Ishikawa (cell line): ENCODE measurements at regions not wholly inside any gene's neighbourhood (a gene's known extent, or its start where the extent isn't known, plus 50 kb on each side); places are given as distances from the start of the nearest gene placed in this dataset.

Experiments used
- CEBPB ChIP-seq: IDR thresholded peaks from 2 replicates; pipeline ENCODE4 v1.6.1; 2012
- CREB1 ChIP-seq: IDR thresholded peaks from 2 replicates; pipeline ENCODE4 v1.6.1; 2012; ENCODE audit warnings: low read depth
- EGR1 ChIP-seq: IDR thresholded peaks from 2 replicates; pipeline ENCODE4 v1.6.1; 2012
- EP300 ChIP-seq: IDR thresholded peaks from 2 replicates; pipeline ENCODE4 v1.6.1; 2012; ENCODE audit warnings: borderline replicate concordance
- FOXM1 ChIP-seq: IDR thresholded peaks from 2 replicates; pipeline ENCODE4 v1.6.1; 2012; ENCODE audit warnings: low read depth, borderline replicate concordance
- NFIC ChIP-seq: IDR thresholded peaks from 2 replicates; pipeline ENCODE4 v1.6.1; 2012
- RAD21 ChIP-seq: IDR thresholded peaks from 2 replicates; pipeline ENCODE4 v1.6.1; 2012; ENCODE audit warnings: low read depth
- TAF1 ChIP-seq: IDR thresholded peaks from 2 replicates; pipeline ENCODE4 v1.6.1; 2012; ENCODE audit warnings: low read depth, mild to moderate bottlenecking
- TCF12 ChIP-seq: IDR thresholded peaks from 2 replicates; pipeline ENCODE4 v1.6.1; 2012; ENCODE audit warnings: low read depth
- TEAD4 ChIP-seq: IDR thresholded peaks from 2 replicates; pipeline ENCODE4 v1.6.1; 2012
- YY1 ChIP-seq: IDR thresholded peaks from 2 replicates; pipeline ENCODE4 v1.6.1; 2012; ENCODE audit warnings: low read depth
- ZBTB7A ChIP-seq: IDR thresholded peaks from 2 replicates; pipeline ENCODE4 v1.6.1; 2012; ENCODE audit warnings: low read depth
- TF ChIP-seq, protein P1 (sequence below): IDR thresholded peaks from 2 replicates; pipeline ENCODE4 v1.6.1; 2012
- TF ChIP-seq, protein P2 (sequence below): IDR thresholded peaks from 2 replicates; pipeline ENCODE4 v1.6.1; 2012
- TF ChIP-seq, protein P3 (sequence below): IDR thresholded peaks from 2 replicates; pipeline ENCODE4 v1.6.1; 2012; ENCODE audit warnings: low read depth, mild to moderate bottlenecking

DNA sequence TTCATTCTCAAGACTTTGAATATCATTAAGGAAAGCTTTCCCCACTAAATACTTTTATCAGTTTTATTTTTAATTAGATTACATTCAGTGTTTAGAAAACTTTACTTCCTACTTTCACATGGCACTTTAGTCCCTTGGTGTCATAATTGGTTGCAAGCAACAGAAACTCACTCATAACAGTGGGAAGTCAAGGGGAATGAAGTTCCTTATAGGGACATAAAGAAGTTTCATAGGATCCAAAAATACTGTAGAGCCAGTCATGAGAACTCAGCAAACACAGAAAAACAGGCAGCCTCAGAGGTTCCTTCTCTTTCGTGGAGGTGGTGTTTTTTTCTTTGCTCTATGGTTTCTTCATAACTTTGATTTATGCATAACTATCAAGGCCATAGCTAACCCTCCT is 809.0 kb downstream of the BCL11A start:
- TF ChIP-seq, protein P1, sequence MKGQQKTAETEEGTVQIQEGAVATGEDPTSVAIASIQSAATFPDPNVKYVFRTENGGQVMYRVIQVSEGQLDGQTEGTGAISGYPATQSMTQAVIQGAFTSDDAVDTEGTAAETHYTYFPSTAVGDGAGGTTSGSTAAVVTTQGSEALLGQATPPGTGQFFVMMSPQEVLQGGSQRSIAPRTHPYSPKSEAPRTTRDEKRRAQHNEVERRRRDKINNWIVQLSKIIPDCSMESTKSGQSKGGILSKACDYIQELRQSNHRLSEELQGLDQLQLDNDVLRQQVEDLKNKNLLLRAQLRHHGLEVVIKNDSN, result no peak
- no peak for TF ChIP-seq FOXM1
- TF ChIP-seq EP300, result no peak
- TF ChIP-seq, protein P2, sequence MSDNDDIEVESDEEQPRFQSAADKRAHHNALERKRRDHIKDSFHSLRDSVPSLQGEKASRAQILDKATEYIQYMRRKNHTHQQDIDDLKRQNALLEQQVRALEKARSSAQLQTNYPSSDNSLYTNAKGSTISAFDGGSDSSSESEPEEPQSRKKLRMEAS, result no peak
- TF ChIP-seq TCF12, result no peak
- TF ChIP-seq CREB1, result no peak
- no peak for TF ChIP-seq NFIC
- TF ChIP-seq EGR1, result no peak
- TF ChIP-seq, protein P3, sequence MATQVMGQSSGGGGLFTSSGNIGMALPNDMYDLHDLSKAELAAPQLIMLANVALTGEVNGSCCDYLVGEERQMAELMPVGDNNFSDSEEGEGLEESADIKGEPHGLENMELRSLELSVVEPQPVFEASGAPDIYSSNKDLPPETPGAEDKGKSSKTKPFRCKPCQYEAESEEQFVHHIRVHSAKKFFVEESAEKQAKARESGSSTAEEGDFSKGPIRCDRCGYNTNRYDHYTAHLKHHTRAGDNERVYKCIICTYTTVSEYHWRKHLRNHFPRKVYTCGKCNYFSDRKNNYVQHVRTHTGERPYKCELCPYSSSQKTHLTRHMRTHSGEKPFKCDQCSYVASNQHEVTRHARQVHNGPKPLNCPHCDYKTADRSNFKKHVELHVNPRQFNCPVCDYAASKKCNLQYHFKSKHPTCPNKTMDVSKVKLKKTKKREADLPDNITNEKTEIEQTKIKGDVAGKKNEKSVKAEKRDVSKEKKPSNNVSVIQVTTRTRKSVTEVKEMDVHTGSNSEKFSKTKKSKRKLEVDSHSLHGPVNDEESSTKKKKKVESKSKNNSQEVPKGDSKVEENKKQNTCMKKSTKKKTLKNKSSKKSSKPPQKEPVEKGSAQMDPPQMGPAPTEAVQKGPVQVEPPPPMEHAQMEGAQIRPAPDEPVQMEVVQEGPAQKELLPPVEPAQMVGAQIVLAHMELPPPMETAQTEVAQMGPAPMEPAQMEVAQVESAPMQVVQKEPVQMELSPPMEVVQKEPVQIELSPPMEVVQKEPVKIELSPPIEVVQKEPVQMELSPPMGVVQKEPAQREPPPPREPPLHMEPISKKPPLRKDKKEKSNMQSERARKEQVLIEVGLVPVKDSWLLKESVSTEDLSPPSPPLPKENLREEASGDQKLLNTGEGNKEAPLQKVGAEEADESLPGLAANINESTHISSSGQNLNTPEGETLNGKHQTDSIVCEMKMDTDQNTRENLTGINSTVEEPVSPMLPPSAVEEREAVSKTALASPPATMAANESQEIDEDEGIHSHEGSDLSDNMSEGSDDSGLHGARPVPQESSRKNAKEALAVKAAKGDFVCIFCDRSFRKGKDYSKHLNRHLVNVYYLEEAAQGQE, result no peak
- TF ChIP-seq RAD21, result no peak

DNA sequence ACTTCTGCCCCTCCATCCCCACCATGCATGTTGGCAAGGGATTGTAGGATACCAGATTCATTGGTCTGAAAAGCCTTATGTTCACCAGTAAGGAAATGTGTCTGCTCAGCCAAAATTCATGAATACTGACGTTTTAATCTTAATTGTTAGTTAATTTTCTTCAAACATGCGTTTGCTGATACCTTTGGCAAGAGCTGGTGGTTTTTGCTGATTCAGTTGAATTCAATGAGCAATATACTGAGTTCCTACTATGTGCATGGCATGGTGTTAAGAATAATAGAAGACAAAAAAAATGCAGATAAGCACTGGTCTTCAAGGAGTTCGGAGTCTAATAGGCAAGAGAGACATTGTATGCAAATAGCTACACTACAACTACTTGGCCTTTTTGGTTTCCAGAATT is 811.6 kb downstream of the BCL11A start:
- no peak for TF ChIP-seq TAF1
- TF ChIP-seq EP300, result no peak
- no peak for TF ChIP-seq EGR1
- TF ChIP-seq, protein P1, result no peak
- TF ChIP-seq RAD21, result no peak
- TF ChIP-seq TEAD4, result no peak
- TF ChIP-seq, protein P2, result no peak
- TF ChIP-seq FOXM1, result no peak
- no peak for TF ChIP-seq CREB1
- TF ChIP-seq, protein P3, result no peak
- no peak for TF ChIP-seq TCF12
- TF ChIP-seq YY1, result no peak
- no peak for TF ChIP-seq NFIC
- TF ChIP-seq CEBPB, result no peak
- TF ChIP-seq ZBTB7A, result no peak

DNA sequence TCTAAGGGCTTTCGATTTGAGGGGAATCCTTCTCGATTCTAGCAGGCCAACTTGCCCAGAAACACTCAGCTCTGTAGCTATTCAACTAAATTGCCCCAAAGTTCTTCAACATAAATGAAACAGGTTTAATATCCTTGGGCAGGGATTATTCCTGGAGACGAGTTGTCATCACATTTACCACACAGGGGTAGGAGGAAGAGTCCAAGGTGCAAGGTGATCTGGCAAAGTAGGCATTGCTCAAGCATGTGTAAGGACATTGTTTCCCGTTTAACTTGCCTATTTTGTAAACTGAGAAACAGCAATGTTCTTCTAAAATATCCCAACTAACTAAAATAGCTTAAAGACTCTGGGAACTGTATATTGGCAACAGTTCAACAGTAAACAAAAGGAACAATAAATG is 814.3 kb downstream of the BCL11A start:
- TF ChIP-seq RAD21 (no peak), NFIC (no peak)

DNA sequence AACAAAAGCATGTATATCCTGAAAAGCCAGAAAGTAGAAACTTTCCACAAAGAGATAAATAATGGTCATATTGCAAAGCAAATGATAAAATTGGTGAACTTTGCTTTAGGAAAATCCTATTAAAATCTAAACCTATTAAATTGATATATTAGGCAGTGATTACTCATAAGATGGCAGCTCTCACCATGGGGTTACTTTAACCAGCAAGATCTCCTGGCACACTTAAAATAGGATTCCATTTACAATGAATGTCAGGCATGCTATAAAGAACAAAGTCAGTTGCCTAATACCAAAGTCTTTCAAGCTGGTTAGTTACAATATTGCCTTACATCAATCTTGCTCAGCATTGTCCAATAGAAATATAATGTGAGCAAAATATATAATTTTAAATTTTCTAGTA is 816.2 kb downstream of the BCL11A start:
- TF ChIP-seq EP300 (no peak), CEBPB (no peak), TAF1 (no peak), TCF12 (no peak), FOXM1 (no peak), TEAD4 (no peak), NFIC (no peak), EGR1 (no peak), ZBTB7A (no peak), RAD21 (no peak), CREB1 (no peak), YY1 (no peak)
- TF ChIP-seq, protein P2, result no peak
- TF ChIP-seq, protein P3, result no peak
- TF ChIP-seq, protein P1, result no peak
